BLaER1 treated with 17β-estradiol and CSF1 and Interleukin-3, amounts not matched to agents 10 nM and 100 nM (cell line): ENCODE measurements at regions not wholly inside any gene's neighbourhood (a gene's known extent, or its start where the extent isn't known, plus 50 kb on each side); places are given as distances from the start of the nearest gene placed in this dataset.
"Not testable (repeated sequence)": the region's sequence is repeated elsewhere in the genome, so short reads cannot be mapped to it uniquely, and the experiment has no call there.

Experiments used
- H3K27ac ChIP-seq, 11 experiments: shearing (Covaris generic); formaldehyde crosslinking; 2 replicates each; pipeline ENCODE4 v1.8.1; 2022
- H3K27me3 ChIP-seq, 11 experiments: shearing (Covaris generic); formaldehyde crosslinking; 2 replicates each; pipeline ENCODE4 v1.8.1; 2022
- H3K36me3 ChIP-seq, 11 experiments: shearing (Covaris generic); formaldehyde crosslinking; 2 replicates each; pipeline ENCODE4 v1.8.1; 2022
- H3K4me1 ChIP-seq, 10 experiments: shearing (Covaris generic); formaldehyde crosslinking; 2 replicates each; pipeline ENCODE4 v1.8.1; 2022
- H3K4me2 ChIP-seq, 11 experiments: shearing (Covaris generic); formaldehyde crosslinking; 2 replicates each; pipeline ENCODE4 v1.8.1; 2022
- H3K4me3 ChIP-seq, 10 experiments: shearing (Covaris generic); formaldehyde crosslinking; 2 replicates each; pipeline ENCODE4 v1.8.1; 2022
- H3K9ac ChIP-seq, 11 experiments: shearing (Covaris generic); formaldehyde crosslinking; 2 replicates each; pipeline ENCODE4 v1.8.1; 2022
- H3K9me3 ChIP-seq, 11 experiments: shearing (Covaris generic); formaldehyde crosslinking; replicated peaks in 1 of 11; 2 replicates each; pipeline ENCODE4 v1.8.1; 2022
- H4K20me1 ChIP-seq, 11 experiments: shearing (Covaris generic); formaldehyde crosslinking; 2 replicates each; pipeline ENCODE4 v1.8.1; 2022
- Cebpa-rat ChIP-seq, 11 experiments: shearing (Covaris generic); IDR thresholded peaks; 2 replicates each; pipeline ENCODE4 v1.8.1; 2022

DNA sequence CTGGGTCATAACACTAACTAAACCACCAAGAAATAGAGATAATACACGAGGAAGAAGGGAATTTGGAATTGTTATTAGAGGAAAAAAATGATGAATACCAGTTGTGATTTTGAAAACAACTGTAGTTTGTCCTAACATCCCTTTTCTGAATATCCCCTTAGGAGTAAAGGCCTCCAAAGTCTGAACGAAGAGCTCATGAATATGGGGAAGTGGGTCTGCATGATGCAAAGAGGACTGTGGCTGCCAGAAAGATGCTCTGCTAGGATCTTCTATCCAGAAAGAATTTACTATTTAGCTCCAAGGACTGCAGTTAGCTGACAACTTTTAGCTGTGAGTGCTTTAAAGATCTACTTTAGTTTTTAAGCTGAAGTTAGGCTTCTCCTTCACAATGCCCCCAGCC is 308.8 kb upstream of the HS3ST5 start:
- no peaks in the 10 kb centered on the region for H3K4me1 ChIP-seq
- H3K27ac ChIP-seq, result no peak overlapping the region
- no peak overlapping the region for H3K4me3 ChIP-seq
- H3K9ac ChIP-seq, result no peak overlapping the region
- no peak overlapping the region for H3K4me2 ChIP-seq
- TF ChIP-seq Cebpa-rat (IDR thresholded peaks at IDR 0.05), result no peak
- H3K36me3 ChIP-seq, result no peaks in the 10 kb centered on the region
- no peaks in the 10 kb centered on the region for H3K27me3 ChIP-seq
- H3K9me3 ChIP-seq, result 0 out of 22 replicates have a peak, but pooled peaks cover 0 to 3% (median 0%) of the 10 kb centered on the region in 11 experiments
- no peaks in the 10 kb centered on the region for H4K20me1 ChIP-seq

DNA sequence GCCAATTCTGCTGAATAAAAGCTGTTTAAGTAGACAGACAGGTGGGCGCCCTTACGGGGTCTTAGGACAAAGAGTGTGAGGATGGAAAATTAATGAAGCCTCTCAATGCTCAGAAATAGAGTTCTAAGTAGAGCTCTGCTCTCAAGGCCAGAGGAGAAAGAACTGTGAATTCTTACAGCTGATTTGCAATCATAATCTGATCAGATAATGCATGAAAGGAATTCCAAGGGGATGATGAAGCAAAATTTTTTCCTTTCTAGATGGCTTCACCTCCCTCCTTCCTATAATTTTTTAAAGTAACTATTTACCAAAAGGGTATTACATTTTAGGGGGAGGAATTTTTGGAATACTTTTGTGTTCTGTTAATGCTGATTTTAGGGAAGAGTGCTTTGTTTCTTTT is 308.1 kb upstream of the HS3ST5 start:
- H3K4me1 ChIP-seq, result no peaks in the 10 kb centered on the region
- no peak overlapping the region for H3K27ac ChIP-seq
- H3K9ac ChIP-seq, result no peak overlapping the region
- H4K20me1 ChIP-seq, result no peaks in the 10 kb centered on the region
- H3K27me3 ChIP-seq, result no peaks in the 10 kb centered on the region
- H3K4me3 ChIP-seq, result no peak overlapping the region
- H3K9me3 ChIP-seq, result 0 out of 22 replicates have a peak, but pooled peaks cover 0 to 3% (median 0%) of the 10 kb centered on the region in 11 experiments
- no peaks in the 10 kb centered on the region for H3K36me3 ChIP-seq
- TF ChIP-seq Cebpa-rat (IDR thresholded peaks at IDR 0.05), result no peak
- H3K4me2 ChIP-seq, result no peak overlapping the region

DNA sequence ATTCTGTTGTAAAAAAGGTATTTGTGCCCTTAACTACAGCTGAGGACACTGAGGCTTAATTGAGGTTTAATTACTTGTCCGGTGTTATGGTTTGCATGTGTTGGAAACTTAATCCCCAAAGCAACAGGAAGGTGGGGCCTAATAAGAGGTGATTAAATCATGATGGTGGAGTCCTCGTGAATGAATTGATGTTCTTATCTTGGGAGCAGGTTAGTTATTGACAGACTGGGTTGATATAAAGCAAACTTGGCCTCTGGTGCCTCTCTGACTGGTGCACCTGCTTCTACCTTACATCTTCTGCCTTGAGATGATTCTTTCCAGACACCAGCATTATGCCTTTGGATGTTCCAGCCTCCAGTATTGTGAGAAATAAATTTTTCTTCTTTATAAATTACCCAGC is 306.5 kb upstream of the HS3ST5 start:
- Histone ChIP-seq H3K27ac (no peak overlapping the region), H3K36me3 (no peaks in the 10 kb centered on the region), H3K9me3 (0 out of 22 replicates have a peak, but pooled peaks cover 0 to 3% (median 0%) of the 10 kb centered on the region in 11 experiments), H3K27me3 (no peaks in the 10 kb centered on the region), H3K4me2 (no peak overlapping the region), H3K4me1 (no peaks in the 10 kb centered on the region), H3K9ac (no peak overlapping the region), H4K20me1 (no peaks in the 10 kb centered on the region), H3K4me3 (no peak overlapping the region)
- no peak for TF ChIP-seq Cebpa-rat (IDR thresholded peaks at IDR 0.05)

DNA sequence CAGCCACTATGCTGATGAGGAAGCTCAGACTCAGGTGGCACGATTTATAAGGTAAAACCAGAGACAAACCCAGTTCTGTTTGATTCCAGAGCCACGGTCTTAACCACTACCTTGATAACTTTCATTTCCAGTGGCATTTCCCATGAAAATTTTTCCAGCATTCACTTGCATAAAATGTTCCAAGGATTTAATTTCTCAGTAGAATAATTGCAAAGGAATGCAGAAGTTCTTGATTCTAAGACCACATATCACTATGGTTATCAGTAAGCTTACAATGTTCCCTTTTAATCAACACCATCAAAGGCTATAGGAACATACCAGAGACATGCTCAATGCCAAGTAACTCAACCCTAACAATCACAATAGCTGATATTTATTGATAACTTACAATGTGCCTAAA is 306.0 kb upstream of the HS3ST5 start:
- Histone ChIP-seq H4K20me1 (no peaks in the 10 kb centered on the region), H3K27me3 (no peaks in the 10 kb centered on the region), H3K4me2 (no peak overlapping the region), H3K9ac (no peak overlapping the region), H3K27ac (no peak overlapping the region), H3K36me3 (no peaks in the 10 kb centered on the region), H3K9me3 (0 out of 22 replicates have a peak, but pooled peaks cover 0 to 3% (median 0%) of the 10 kb centered on the region in 11 experiments), H3K4me3 (no peak overlapping the region), H3K4me1 (no peaks in the 10 kb centered on the region)
- TF ChIP-seq Cebpa-rat (IDR thresholded peaks at IDR 0.05), result no peak

DNA sequence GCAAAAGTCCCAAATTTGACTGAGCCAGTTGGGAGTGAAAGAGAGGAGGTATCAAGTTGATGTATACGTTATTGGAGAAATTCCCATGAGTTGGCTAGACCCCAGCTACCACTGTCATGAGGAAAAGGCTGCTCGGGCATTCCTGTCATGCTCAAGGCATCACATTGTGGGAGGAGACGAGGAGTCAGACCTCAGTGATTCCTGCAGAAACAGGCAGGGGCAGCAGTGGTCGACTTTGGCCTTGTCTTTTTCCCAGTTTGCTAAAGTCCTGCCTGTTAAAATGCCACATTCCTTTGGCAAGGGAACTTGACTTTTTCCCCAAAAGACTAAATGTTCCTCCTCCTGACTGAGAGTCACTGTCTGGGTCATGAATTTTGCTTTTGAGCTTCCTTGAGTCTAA is 295.5 kb upstream of the HS3ST5 start:
- Histone ChIP-seq H3K9ac (no peak overlapping the region), H3K36me3 (no peaks in the 10 kb centered on the region), H3K4me3 (no peak overlapping the region), H3K4me1 (no peaks in the 10 kb centered on the region), H3K27me3 (no peaks in the 10 kb centered on the region), H3K27ac (no peak overlapping the region), H3K9me3 (peaks cover 0 to 6% (median 0%) of the 10 kb centered on the region in 11 experiments; a peak in 3 of 22 replicates), H3K4me2 (no peak overlapping the region), H4K20me1 (no peaks in the 10 kb centered on the region)
- TF ChIP-seq Cebpa-rat (IDR thresholded peaks at IDR 0.05), result no peak

DNA sequence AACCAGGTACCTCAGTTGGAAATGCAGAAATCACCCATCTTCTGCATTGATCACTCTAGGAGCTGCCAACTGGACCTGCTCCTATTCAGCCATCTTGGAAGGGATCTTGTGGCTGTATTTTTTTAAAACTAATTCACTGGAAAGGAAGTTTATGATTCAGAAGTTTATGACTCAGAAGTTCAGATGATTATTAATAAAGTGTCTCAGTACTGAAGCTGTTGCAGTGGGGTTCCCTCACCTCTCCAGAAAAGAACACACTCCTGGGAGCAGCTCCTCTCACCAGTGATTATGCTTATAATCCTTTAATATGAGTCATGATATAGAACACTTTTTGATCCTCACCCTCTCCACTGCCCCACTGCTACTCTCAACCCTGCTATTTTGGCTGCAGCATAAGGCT is 291.2 kb upstream of the HS3ST5 start:
- no peaks in the 10 kb centered on the region for H4K20me1 ChIP-seq
- H3K36me3 ChIP-seq, result no peaks in the 10 kb centered on the region

DNA sequence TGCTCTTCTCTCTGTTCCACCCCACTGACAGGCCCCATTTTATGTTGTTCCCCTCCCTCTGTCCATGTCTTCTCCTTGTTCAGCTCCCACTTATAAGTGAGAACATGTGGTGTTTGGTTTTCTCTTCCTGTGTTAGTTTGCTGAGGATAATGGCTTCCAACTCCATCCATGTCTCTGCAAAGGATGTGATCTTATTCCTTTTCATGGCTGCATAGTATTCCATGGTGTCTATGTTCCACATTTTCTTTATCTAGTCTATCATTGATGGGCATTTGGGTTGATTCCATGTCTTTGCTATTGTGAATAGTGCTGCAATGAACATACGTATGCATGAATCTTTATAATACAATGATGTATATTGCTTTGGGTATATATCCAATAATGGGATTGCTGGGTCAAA is 283.4 kb upstream of the HS3ST5 start:
- H4K20me1 ChIP-seq, H3K4me1 ChIP-seq, H3K4me3 ChIP-seq, H3K36me3 ChIP-seq, H3K27ac ChIP-seq, H3K9ac ChIP-seq, H3K4me2 ChIP-seq, H3K27me3 ChIP-seq, H3K9me3 ChIP-seq: not testable (repeated sequence)

More for the DNA sequence above, 291.2 kb upstream of the HS3ST5 start:
- H3K4me3 ChIP-seq, result no peak overlapping the region
- H3K27ac ChIP-seq, result no peak overlapping the region
- peaks cover 0 to 8% (median 0%) of the 10 kb centered on the region in 11 experiments; a peak in 2 of 22 replicates for H3K9me3 ChIP-seq
- H3K4me1 ChIP-seq, result no peaks in the 10 kb centered on the region
- H3K27me3 ChIP-seq, result no peaks in the 10 kb centered on the region
- TF ChIP-seq Cebpa-rat (IDR thresholded peaks at IDR 0.05), result no peak
- no peak overlapping the region for H3K9ac ChIP-seq
- no peak overlapping the region for H3K4me2 ChIP-seq

DNA sequence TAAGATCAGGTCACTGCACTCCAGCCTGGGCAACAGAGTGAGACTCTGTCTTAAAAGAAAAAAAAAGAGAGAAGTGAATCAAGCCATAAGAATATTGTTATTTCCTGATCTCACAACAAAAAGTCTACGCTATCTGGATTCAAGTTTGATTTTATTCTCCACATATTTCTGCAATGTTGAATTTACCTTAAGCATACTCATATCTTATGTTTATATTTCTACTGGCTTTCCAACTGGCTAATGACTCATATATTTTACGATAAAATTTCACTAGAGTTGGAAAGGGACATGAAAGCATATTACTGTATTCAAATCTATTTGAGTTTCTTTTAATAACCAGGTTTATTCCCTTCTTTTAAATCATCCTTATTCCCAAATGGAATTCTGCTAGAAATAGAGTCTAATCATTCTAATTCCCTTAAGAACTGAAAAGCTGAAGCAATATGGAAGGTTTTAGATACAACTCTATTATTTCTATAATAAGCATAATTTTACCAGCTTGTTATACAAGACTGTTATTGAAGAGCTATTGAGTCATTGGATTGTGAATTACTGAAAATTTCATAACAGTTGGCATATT is 276.9 kb upstream of the HS3ST5 start:
- Histone ChIP-seq H3K4me2 (no peak overlapping the region), H3K27me3 (no peaks in the 10 kb centered on the region), H3K27ac (no peak overlapping the region), H3K4me3 (no peak overlapping the region), H3K4me1 (no peaks in the 10 kb centered on the region), H4K20me1 (no peaks in the 10 kb centered on the region), H3K9me3 (no peaks in the 10 kb centered on the region), H3K36me3 (no peaks in the 10 kb centered on the region), H3K9ac (no peak overlapping the region)
- TF ChIP-seq Cebpa-rat (IDR thresholded peaks at IDR 0.05), result no peak

DNA sequence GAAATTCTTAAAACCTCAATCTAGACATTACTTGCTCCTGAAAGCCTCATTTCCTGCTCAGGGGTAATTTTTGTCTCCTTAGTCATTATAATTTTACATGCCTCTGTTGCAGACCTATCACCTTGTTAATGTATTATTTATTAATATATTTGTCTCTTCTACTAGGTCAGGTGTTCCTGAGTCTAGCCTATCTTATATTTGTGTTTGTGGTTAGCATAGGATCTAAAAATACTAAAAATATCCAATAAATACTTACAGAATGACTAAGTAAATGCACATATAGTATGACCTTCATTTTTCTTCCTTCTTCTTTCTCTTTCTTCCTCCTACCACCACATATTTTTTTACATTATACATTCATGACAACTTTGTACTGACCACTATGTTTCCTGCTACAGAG is 268.9 kb upstream of the HS3ST5 start:
- no peak overlapping the region for H3K9ac ChIP-seq
- H3K4me2 ChIP-seq, result no peak overlapping the region
- no peaks in the 10 kb centered on the region for H3K27me3 ChIP-seq
- H3K36me3 ChIP-seq, result no peaks in the 10 kb centered on the region
- TF ChIP-seq Cebpa-rat (IDR thresholded peaks at IDR 0.05), result no peak
- H3K4me1 ChIP-seq, result no peaks in the 10 kb centered on the region
- no peak overlapping the region for H3K27ac ChIP-seq
- no peaks in the 10 kb centered on the region for H3K9me3 ChIP-seq
- H3K4me3 ChIP-seq, result no peak overlapping the region
- H4K20me1 ChIP-seq, result no peaks in the 10 kb centered on the region

DNA sequence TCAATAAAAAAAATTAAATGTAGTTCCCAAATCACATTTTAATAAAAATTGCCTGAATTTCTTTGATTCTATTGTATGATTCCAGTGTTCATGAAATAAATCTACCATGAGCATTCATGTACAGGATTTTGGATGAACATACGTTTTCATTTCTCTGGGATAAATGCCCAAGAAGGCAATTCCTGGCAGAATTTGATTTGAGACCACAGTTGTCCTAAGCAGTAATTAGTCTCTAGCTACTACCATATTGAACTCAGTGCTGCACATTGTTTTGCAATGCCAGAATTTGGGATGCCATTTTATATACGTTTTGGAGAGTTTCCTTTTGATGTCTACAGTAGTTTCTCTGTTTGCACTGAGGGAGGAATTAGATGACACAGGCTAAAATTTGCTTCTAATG is 265.3 kb upstream of the HS3ST5 start:
- Histone ChIP-seq H3K27ac (no peak overlapping the region), H3K27me3 (no peaks in the 10 kb centered on the region), H3K9ac (no peak overlapping the region), H4K20me1 (no peaks in the 10 kb centered on the region), H3K4me2 (no peak overlapping the region), H3K4me1 (no peaks in the 10 kb centered on the region), H3K9me3 (no peaks in the 10 kb centered on the region), H3K4me3 (no peak overlapping the region), H3K36me3 (no peaks in the 10 kb centered on the region)
- no peak for TF ChIP-seq Cebpa-rat (IDR thresholded peaks at IDR 0.05)
